PFSK-1 (cell line): ENCODE measurements at regions not wholly inside any gene's neighbourhood (a gene's known extent, or its start where the extent isn't known, plus 50 kb on each side); places are given as distances from the start of the nearest gene placed in this dataset.

Experiments
- FOXP2 ChIP-seq: optimal IDR thresholded peaks from 2 replicates; pipeline ENCODE3; 2011; ENCODE audit warnings: borderline replicate concordance, control low read depth, inconsistent platforms; ENCODE audit not compliant: insufficient read depth; ENCODE audit errors: extremely low read length, extremely low read depth
- POLR2AphosphoS5 ChIP-seq: IDR thresholded peaks from 2 replicates; pipeline ENCODE4 v1.6.1; 2012; ENCODE audit warnings: low read depth, mild to moderate bottlenecking, control low read depth, low read length, moderate library complexity
- SIN3A ChIP-seq: IDR thresholded peaks from 2 replicates; pipeline ENCODE4 v1.6.1; 2012; ENCODE audit warnings: mild to moderate bottlenecking, low read length, moderate library complexity, borderline replicate concordance; ENCODE audit not compliant: insufficient read depth
- TAF1 ChIP-seq: IDR thresholded peaks from 2 replicates; pipeline ENCODE4 v1.6.1; 2012; ENCODE audit warnings: low read length, control low read depth, borderline replicate concordance; ENCODE audit not compliant: insufficient read depth
- TF ChIP-seq, protein P1 (sequence below), 2 experiments: IDR thresholded peaks; 2 replicates each; pipeline versions ENCODE4 v1.6.1 to v1.8.0; 2011 to 2012; ENCODE audit warnings: low read depth in 2 of 2, low read length in 2 of 2, control low read depth in 1 of 2, inconsistent platforms in 1 of 2, mild to moderate bottlenecking in 1 of 2, moderate library complexity in 1 of 2; ENCODE audit not compliant: insufficient read depth in 1 of 2

DNA sequence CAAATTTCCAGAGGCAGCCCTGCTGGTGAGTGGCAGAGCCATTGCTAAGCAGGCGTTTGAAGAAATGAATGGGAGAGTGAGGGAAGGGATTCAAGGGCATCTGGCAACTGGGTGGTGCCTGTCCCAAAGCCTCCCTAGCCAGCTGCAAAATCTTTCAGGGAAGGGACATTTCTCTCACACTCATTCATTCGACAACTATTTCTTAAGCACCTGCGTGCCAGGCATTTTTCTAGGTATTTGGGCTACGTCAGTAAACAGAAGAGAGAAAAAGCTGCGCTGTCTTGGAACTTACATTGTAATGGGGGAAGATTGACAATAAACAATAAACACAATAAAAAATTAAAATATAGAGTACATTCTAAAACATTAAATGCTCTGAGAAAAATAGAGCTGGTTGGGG, 301.9 kb upstream of the USP24 start:
- TF ChIP-seq, protein P1, sequence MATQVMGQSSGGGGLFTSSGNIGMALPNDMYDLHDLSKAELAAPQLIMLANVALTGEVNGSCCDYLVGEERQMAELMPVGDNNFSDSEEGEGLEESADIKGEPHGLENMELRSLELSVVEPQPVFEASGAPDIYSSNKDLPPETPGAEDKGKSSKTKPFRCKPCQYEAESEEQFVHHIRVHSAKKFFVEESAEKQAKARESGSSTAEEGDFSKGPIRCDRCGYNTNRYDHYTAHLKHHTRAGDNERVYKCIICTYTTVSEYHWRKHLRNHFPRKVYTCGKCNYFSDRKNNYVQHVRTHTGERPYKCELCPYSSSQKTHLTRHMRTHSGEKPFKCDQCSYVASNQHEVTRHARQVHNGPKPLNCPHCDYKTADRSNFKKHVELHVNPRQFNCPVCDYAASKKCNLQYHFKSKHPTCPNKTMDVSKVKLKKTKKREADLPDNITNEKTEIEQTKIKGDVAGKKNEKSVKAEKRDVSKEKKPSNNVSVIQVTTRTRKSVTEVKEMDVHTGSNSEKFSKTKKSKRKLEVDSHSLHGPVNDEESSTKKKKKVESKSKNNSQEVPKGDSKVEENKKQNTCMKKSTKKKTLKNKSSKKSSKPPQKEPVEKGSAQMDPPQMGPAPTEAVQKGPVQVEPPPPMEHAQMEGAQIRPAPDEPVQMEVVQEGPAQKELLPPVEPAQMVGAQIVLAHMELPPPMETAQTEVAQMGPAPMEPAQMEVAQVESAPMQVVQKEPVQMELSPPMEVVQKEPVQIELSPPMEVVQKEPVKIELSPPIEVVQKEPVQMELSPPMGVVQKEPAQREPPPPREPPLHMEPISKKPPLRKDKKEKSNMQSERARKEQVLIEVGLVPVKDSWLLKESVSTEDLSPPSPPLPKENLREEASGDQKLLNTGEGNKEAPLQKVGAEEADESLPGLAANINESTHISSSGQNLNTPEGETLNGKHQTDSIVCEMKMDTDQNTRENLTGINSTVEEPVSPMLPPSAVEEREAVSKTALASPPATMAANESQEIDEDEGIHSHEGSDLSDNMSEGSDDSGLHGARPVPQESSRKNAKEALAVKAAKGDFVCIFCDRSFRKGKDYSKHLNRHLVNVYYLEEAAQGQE (IDR thresholded peaks at IDR 0.05; ENCODE audit: insufficient read depth in 1 of 2, low read depth in 2 of 2, low read length in 2 of 2), result no peak
- TF ChIP-seq FOXP2, result no peak
- TF ChIP-seq TAF1, result no peak
- no peak for TF ChIP-seq POLR2AphosphoS5
- no peak for TF ChIP-seq SIN3A

DNA sequence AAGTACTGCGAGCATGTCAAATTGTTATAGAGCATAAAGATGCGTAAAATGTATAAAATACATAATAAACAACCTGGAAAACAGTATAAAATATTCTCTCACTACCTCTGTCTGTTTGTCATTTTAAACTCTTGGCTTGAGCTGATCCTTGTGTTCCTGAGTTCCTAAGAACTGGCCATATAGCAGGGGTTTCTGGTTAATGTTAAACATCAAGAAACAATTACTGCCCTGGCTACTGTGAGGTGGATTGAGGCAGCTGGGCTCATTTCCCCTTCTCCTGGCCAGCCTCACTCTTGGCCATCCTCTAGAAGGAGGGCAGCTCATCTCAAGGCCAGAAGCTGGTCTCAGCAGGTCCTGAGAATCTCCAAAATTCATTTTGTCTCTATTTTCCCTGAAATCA, 297.3 kb upstream of the USP24 start:
- TF ChIP-seq TAF1 (no peak), FOXP2 (no peak), SIN3A (no peak), POLR2AphosphoS5 (no peak)
- TF ChIP-seq, protein P1 (IDR thresholded peaks at IDR 0.05; ENCODE audit: insufficient read depth in 1 of 2, low read depth in 2 of 2, low read length in 2 of 2), result no peak

DNA sequence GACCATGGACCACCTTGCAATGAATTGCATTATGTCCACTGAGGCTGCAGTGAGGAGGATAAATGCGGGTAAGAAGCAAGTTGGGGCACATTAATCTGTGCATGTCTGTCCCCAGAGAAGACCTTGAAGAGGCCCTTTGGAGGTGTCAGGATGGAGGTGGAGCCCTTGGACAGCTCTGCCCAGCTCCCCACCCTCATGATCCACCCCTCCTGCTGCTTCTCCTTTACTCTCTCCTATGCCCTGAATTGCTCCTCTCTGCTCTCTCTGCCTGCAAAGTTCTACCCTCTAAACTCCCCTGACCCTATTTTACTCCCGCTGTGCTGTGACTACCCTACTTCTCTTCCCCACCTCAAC, 292.4 kb upstream of the USP24 start:
- TF ChIP-seq POLR2AphosphoS5 (no peak), FOXP2 (no peak), TAF1 (no peak), SIN3A (no peak)
- TF ChIP-seq, protein P1 (IDR thresholded peaks at IDR 0.05; ENCODE audit: insufficient read depth in 1 of 2, low read depth in 2 of 2, low read length in 2 of 2), result no peak

DNA sequence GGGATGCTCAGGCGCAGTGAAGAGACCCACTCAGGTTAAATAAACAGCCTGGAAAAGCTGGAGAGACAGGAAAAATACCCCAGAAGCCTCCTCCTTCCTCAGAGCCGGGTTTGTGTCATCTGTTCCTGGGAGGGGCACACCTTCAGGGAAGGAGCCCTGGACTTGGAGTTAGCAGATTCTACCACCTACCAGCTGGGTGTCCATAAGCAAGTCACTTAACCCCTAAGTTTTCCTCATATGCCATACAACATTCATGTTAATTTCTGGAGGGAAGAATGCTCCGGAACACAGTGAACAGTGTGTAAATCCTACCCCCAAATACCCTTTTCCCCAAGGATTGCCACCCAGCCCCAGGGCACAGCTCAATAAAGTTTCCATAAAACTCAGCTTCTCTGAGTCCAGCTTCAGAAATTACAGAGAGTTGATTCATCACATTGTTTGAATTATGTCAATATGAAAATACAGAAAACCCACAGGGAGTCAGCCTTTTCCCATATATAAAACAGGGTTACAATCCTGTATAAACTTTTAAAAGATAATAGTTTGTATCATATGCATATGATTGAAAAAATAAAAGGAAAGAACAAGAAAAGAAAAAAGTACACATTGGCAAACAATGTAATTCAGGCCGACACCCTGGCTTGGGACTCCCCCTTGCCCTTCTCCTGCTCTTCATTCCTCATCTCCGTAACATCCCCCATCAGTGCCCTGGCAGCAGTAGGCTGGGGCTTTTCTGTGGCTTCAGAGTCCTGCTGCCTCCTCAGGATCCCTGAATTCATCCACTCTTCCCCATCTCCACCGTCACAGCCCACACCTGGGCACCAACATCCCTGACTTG, 291.8 kb upstream of the USP24 start:
- TF ChIP-seq, protein P1 (IDR thresholded peaks at IDR 0.05; ENCODE audit: insufficient read depth in 1 of 2, low read depth in 2 of 2, low read length in 2 of 2), result no peak
- TF ChIP-seq FOXP2, result no peak
- TF ChIP-seq SIN3A, result no peak
- no peak for TF ChIP-seq TAF1
- no peak for TF ChIP-seq POLR2AphosphoS5

DNA sequence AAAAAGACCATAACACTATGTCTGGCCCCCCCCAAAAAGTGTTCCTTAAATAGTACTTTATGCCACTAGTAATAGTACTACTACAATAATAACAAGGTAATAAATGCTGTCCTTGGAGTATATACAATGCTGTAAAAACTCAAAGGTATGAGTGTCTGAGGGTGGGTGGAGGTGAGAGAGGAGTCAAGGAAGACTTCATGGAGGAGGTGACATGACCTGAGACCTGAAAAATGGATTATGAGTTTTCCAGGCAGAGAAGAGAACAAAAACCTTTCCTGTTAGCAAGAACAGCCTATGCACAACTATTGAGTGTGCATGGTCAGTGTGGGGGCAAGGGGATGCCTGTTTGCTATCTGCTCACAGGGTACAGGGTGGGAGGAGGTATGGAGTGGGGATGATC, 290.2 kb upstream of the USP24 start:
- TF ChIP-seq POLR2AphosphoS5 (no peak), SIN3A (no peak), TAF1 (no peak), FOXP2 (no peak)
- TF ChIP-seq, protein P1 (IDR thresholded peaks at IDR 0.05; ENCODE audit: insufficient read depth in 1 of 2, low read depth in 2 of 2, low read length in 2 of 2), result no peak
